ENCODE measurements at regions not wholly inside any gene's neighbourhood (a gene's known extent, or its start where the extent isn't known, plus 50 kb on each side); places are given as distances from the start of the nearest gene placed in this dataset.

DNA sequence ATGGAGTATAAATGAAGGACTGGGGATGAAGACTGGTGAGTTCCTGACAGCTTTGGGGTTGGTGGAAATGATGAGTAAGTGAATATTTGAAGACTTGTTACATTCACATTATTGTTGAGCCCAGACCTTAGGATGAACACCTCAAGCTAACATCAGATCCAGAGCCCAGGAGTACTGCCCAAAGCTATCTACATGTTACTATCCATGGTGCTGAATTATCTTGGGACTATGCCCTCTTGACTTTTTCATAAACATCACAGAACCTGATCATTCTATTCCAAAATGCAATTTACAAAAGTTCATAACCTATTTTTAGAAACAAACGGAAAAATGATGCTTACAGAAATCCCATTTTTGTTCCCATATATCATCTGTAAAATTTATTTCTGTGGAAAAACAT is 613.3 kb downstream of the TUSC7 start:
- no peak for ATAC-seq (ENCODE audit: insufficient read depth, low FRiP score)
- Histone ChIP-seq H3K4me1 (ENCODE audit: control insufficient read depth in 5 of 5, insufficient read depth in 5 of 5, low read length in 5 of 5) (no peaks in the 10 kb centered on the region), H3K9me3 (ENCODE audit: control insufficient read depth in 4 of 4, insufficient read depth in 3 of 4, low read length in 3 of 4) (peaks cover 0 to 8% (median 0%) of the 10 kb centered on the region in 4 donors), H3K9ac (ENCODE audit: insufficient read depth in 1 of 2, low read length in 2 of 2) (no peak overlapping the region), H3K4me3 (no peak overlapping the region), H3K27me3 (ENCODE audit: control insufficient read depth in 3 of 3, insufficient read depth in 3 of 3, low read length in 2 of 3) (no peaks in the 10 kb centered on the region), H3K27ac (ENCODE audit: low read depth in 1 of 2, low read length in 1 of 2) (no peak overlapping the region), H3K36me3 (ENCODE audit: control insufficient read depth in 4 of 4, insufficient read depth in 4 of 4, low read length in 4 of 4) (no peaks in the 10 kb centered on the region)
- peak in 2 of 3 donors; percentile 5 to 58 for DNase-seq
- TF ChIP-seq, protein P1, sequence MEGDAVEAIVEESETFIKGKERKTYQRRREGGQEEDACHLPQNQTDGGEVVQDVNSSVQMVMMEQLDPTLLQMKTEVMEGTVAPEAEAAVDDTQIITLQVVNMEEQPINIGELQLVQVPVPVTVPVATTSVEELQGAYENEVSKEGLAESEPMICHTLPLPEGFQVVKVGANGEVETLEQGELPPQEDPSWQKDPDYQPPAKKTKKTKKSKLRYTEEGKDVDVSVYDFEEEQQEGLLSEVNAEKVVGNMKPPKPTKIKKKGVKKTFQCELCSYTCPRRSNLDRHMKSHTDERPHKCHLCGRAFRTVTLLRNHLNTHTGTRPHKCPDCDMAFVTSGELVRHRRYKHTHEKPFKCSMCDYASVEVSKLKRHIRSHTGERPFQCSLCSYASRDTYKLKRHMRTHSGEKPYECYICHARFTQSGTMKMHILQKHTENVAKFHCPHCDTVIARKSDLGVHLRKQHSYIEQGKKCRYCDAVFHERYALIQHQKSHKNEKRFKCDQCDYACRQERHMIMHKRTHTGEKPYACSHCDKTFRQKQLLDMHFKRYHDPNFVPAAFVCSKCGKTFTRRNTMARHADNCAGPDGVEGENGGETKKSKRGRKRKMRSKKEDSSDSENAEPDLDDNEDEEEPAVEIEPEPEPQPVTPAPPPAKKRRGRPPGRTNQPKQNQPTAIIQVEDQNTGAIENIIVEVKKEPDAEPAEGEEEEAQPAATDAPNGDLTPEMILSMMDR (IDR thresholded peaks at IDR 0.05; ENCODE audit: control extremely low read depth, extremely low read depth), result no peak
- WGBS, 2 donors, result 23 to 29% methylated on average over 1 of the region's 1 CpG

- TF ChIP-seq, protein P1 (IDR thresholded peaks at IDR 0.05; ENCODE audit: control extremely low read depth, extremely low read depth), result no peak
- no peaks in the 10 kb centered on the region for H3K27me3 ChIP-seq (ENCODE audit: control insufficient read depth in 3 of 3, insufficient read depth in 3 of 3, low read length in 2 of 3)
- H3K4me3 ChIP-seq, result no peak overlapping the region
- H3K9me3 ChIP-seq (ENCODE audit: control insufficient read depth in 4 of 4, insufficient read depth in 3 of 4, low read length in 3 of 4), result no peaks in the 10 kb centered on the region
- DNase-seq (peak in 2 of 3 donors; percentile 36 to 60), ATAC-seq (ENCODE audit: insufficient read depth, low FRiP score) (peak; percentile 27)
- no peaks in the 10 kb centered on the region for H3K36me3 ChIP-seq (ENCODE audit: control insufficient read depth in 4 of 4, insufficient read depth in 4 of 4, low read length in 4 of 4)
- WGBS, 2 donors, result 30 to 31% methylated on average over 3 of the region's 3 CpGs
- no peak overlapping the region for H3K9ac ChIP-seq (ENCODE audit: insufficient read depth in 1 of 2, low read length in 2 of 2)
- H3K4me1 ChIP-seq (ENCODE audit: control insufficient read depth in 5 of 5, insufficient read depth in 5 of 5, low read length in 5 of 5), result no peaks in the 10 kb centered on the region
- no peak overlapping the region for H3K27ac ChIP-seq (ENCODE audit: low read depth in 1 of 2, low read length in 1 of 2)
Observed at GRCh38 chr3:117346901-117347300, 637.3 kb downstream of the TUSC7 start.

- no peak overlapping the region for H3K9ac ChIP-seq (ENCODE audit: insufficient read depth in 1 of 2, low read length in 2 of 2)
- WGBS, 2 donors, result 76 to 80% methylated on average over 1 of the region's 1 CpG
- no peak overlapping the region for H3K27ac ChIP-seq (ENCODE audit: low read depth in 1 of 2, low read length in 1 of 2)
- no peaks in the 10 kb centered on the region for H3K27me3 ChIP-seq (ENCODE audit: control insufficient read depth in 3 of 3, insufficient read depth in 3 of 3, low read length in 2 of 3)
- DNase-seq (no peak), ATAC-seq (ENCODE audit: insufficient read depth, low FRiP score) (no peak)
- TF ChIP-seq, protein P1 (IDR thresholded peaks at IDR 0.05; ENCODE audit: control extremely low read depth, extremely low read depth), result no peak
- no peaks in the 10 kb centered on the region for H3K36me3 ChIP-seq (ENCODE audit: control insufficient read depth in 4 of 4, insufficient read depth in 4 of 4, low read length in 4 of 4)
- no peaks in the 10 kb centered on the region for H3K4me1 ChIP-seq (ENCODE audit: control insufficient read depth in 5 of 5, insufficient read depth in 5 of 5, low read length in 5 of 5)
- no peaks in the 10 kb centered on the region for H3K9me3 ChIP-seq (ENCODE audit: control insufficient read depth in 4 of 4, insufficient read depth in 3 of 4, low read length in 3 of 4)
- no peak overlapping the region for H3K4me3 ChIP-seq
Observed at GRCh38 chr3:117348884-117349283, 639.3 kb downstream of the TUSC7 start.

DNA sequence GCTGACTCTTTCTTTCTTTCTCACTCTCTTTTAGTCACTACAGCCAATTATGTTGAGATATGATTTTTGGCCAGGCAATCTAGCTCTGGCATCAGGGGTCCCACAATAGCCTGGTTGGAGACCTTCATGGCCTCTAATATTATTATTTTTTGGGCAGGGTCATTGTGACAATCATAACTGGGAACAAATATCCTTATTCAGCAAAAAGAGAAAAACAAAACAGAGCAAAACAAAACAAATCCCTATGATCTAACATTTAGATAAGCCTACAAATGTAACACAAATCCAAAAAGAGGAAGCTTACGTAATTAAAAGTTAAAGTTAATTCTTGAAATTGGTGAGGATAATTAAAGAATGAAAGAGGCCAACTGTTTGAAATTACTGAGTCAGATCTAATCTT is 640.0 kb downstream of the TUSC7 start:
- no peak for ATAC-seq (ENCODE audit: insufficient read depth, low FRiP score)
- 91 to 94% methylated on average over 1 of the region's 1 CpG for WGBS, 2 donors
- H3K27me3 ChIP-seq (ENCODE audit: control insufficient read depth in 3 of 3, insufficient read depth in 3 of 3, low read length in 2 of 3), result no peaks in the 10 kb centered on the region
- TF ChIP-seq, protein P1 (IDR thresholded peaks at IDR 0.05; ENCODE audit: control extremely low read depth, extremely low read depth), result no peak
- no peak overlapping the region for H3K27ac ChIP-seq (ENCODE audit: low read depth in 1 of 2, low read length in 1 of 2)
- no peaks in the 10 kb centered on the region for H3K4me1 ChIP-seq (ENCODE audit: control insufficient read depth in 5 of 5, insufficient read depth in 5 of 5, low read length in 5 of 5)
- no peak overlapping the region for H3K9ac ChIP-seq (ENCODE audit: insufficient read depth in 1 of 2, low read length in 2 of 2)
- H3K9me3 ChIP-seq (ENCODE audit: control insufficient read depth in 4 of 4, insufficient read depth in 3 of 4, low read length in 3 of 4), result no peaks in the 10 kb centered on the region
- H3K36me3 ChIP-seq (ENCODE audit: control insufficient read depth in 4 of 4, insufficient read depth in 4 of 4, low read length in 4 of 4), result no peaks in the 10 kb centered on the region
- H3K4me3 ChIP-seq, result no peak overlapping the region
- DNase-seq, result no peak
